HepG2 (cell line): ENCODE measurements at regions not wholly inside any gene's neighbourhood (a gene's known extent, or its start where the extent isn't known, plus 50 kb on each side); places are given as distances from the start of the nearest gene placed in this dataset.
A peak's percentile ranks its signal among the peaks of the same experiment; 100 is the strongest.

Experiments used
- ATAC-seq: fragments of 200-7000 bp; cut with Tn5 transposase; 3 replicates; pipeline ENCODE4 v1.9.1; 2020; ENCODE audit warnings: mild to moderate bottlenecking, moderate library complexity
- BruUV-seq: library from RNA; stranded (reverse); fragments of 400-500 nt; replicated peaks from 2 replicates; lab custom pipeline; 2021; lab: Mats Ljungman, UMichigan
- CTCF ChIA-PET: fragments of 300-600 bp; formaldehyde crosslinking; extraction: SDS; loops from one replicate; lab custom pipeline; 2021; ENCODE audit warnings: low total read pairs, inconsistent platforms, low intra/inter-chr PET ratio; lab: Yijun Ruan, JAX
- POLR2A ChIA-PET: fragments of 350-600 bp; sonication (Branson Sonifier 250); formaldehyde crosslinking; loops from one replicate; lab custom pipeline; 2020; ENCODE audit warnings: antibody characterized with exemption, inconsistent platforms; lab: Yijun Ruan, JAX
- DNase-seq: peaks from one replicate; pipeline ENCODE4 v3.0.0-alpha.2; 2015; ENCODE audit warnings: low spot score
- FAIRE-seq: peaks from 3 replicates; lab custom pipeline; 2011; peaks lifted over from hg19 to GRCh38; lab: Jason Lieb, UNC
- H2AFZ ChIP-seq: one replicate; pipeline ENCODE4 v1.6.1; 2011; ENCODE audit warnings: low read length, inconsistent platforms
- H3K27ac ChIP-seq: fragments of 300-600 bp; 3 replicates; pipeline ENCODE4 v1.8.0; 2011; ENCODE audit warnings: mixed run types, mild to moderate bottlenecking, mixed read lengths, low read length, inconsistent platforms; ENCODE audit not compliant: insufficient read depth; ENCODE audit errors: extremely low read length
- H3K27me3 ChIP-seq, 2 experiments: fragments of 200-600 bp in 1 of 2; 2 replicates in 1 of 2; 3 replicates in 1 of 2; pipeline versions ENCODE4 v1.6.0 to v1.8.0; 2011; ENCODE audit warnings: low read length in 2 of 2, mild to moderate bottlenecking in 2 of 2, moderate library complexity in 2 of 2, inconsistent platforms in 1 of 2; ENCODE audit not compliant: insufficient read depth in 2 of 2, control insufficient read depth in 1 of 2
- H3K36me3 ChIP-seq, 2 experiments: fragments of 200-600 bp in 1 of 2; replicated peaks in 1 of 2; 2 replicates in 1 of 2; 3 replicates in 1 of 2; pipeline versions ENCODE4 v1.5.1 to v1.8.0; 2011; ENCODE audit warnings: low read length in 2 of 2, inconsistent platforms in 1 of 2; ENCODE audit not compliant: insufficient read depth in 2 of 2, control insufficient read depth in 1 of 2
- H3K4me1 ChIP-seq: 2 replicates; pipeline ENCODE4 v1.5.1; 2012; ENCODE audit warnings: low read length, inconsistent platforms; ENCODE audit not compliant: insufficient read depth
- H3K4me2 ChIP-seq: 2 replicates; pipeline ENCODE4 v1.6.0; 2011; ENCODE audit warnings: low read depth, low read length, inconsistent platforms
- H3K4me3 ChIP-seq, 3 experiments: fragments of 200-600 bp in 1 of 3; sonication (generic), shearing (Covaris generic) in 1 of 3; replicated peaks in 1 of 3; 2 replicates each; pipeline ENCODE4 v1.5.1; 2011 to 2016; ENCODE audit warnings: low read length in 3 of 3, inconsistent platforms in 2 of 3, low read depth in 2 of 3, mild to moderate bottlenecking in 2 of 3, control low read depth in 1 of 3, mixed read lengths in 1 of 3; ENCODE audit not compliant: insufficient read depth in 1 of 3
- H3K79me2 ChIP-seq: one replicate; pipeline ENCODE4 v1.6.1; 2011; ENCODE audit warnings: low read length, inconsistent platforms; ENCODE audit not compliant: insufficient read depth
- H3K9ac ChIP-seq: 2 replicates; pipeline ENCODE4 v1.6.0; 2011; ENCODE audit warnings: mild to moderate bottlenecking, low read depth, low read length, inconsistent platforms; ENCODE audit not compliant: insufficient read depth
- H3K9me3 ChIP-seq: 2 replicates; pipeline ENCODE4 v1.5.1; 2012; ENCODE audit warnings: mild to moderate bottlenecking, low read length
- H4K20me1 ChIP-seq: 2 replicates; pipeline ENCODE4 v1.6.0; 2011; ENCODE audit warnings: inconsistent platforms, mild to moderate bottlenecking, low read length, moderate library complexity; ENCODE audit not compliant: insufficient read depth
- IKZF1 ChIP-seq: fragments of 450-650 bp; IDR thresholded peaks from 2 replicates; pipeline ENCODE4 v1.7.1; 2016
- NKX3-1 ChIP-seq: sonication (generic); formaldehyde crosslinking; IDR thresholded peaks from 2 replicates; pipeline ENCODE4 v1.5.0; 2020; ENCODE audit warnings: missing genetic modification reagents
- RARA ChIP-seq: IDR thresholded peaks from 2 replicates; pipeline ENCODE4 v1.6.1; 2016; ENCODE audit warnings: missing genetic modification reagents, missing compliant biosample characterization
- SMAD9 ChIP-seq: sonication (generic); formaldehyde crosslinking; IDR thresholded peaks from 2 replicates; pipeline ENCODE4 v1.5.1; 2020; ENCODE audit warnings: mild to moderate bottlenecking, missing genetic modification reagents
- ZFYVE20 ChIP-seq: sonication (generic); formaldehyde crosslinking; IDR thresholded peaks from 2 replicates; pipeline ENCODE4 v1.8.0; 2023; ENCODE audit warnings: low read depth, mild to moderate bottlenecking, moderate library complexity, missing genetic modification reagents, borderline replicate concordance
- ZNF687 ChIP-seq: sonication (generic); formaldehyde crosslinking; IDR thresholded peaks from 2 replicates; pipeline ENCODE4 v1.5.1; 2020; ENCODE audit warnings: mild to moderate bottlenecking, missing genetic modification reagents, moderate library complexity
- WGBS: methylation state at CpG from one replicate; pipeline ENCODE4 v1.1.6; 2017; ENCODE audit warnings: low lambda C conversion rate; 5-methylcytosine and 5-hydroxymethylcytosine counted together
- in situ Hi-C: cut with HindIII; loops from 2 replicates; pipeline ENCODE4 v1.10.0; 2017; ENCODE audit warnings: low pct_unique_long_range_greater_than_20kb; ENCODE audit not compliant: extremely low pct_ligation_motif_present
- intact Hi-C: fragments of 100-400 bp; cut with micrococcal nuclease; formaldehyde crosslinking; loops from one replicate; pipeline ENCODE4 v1.10.0; 2022; ENCODE audit not compliant: unreplicated experiment

DNA sequence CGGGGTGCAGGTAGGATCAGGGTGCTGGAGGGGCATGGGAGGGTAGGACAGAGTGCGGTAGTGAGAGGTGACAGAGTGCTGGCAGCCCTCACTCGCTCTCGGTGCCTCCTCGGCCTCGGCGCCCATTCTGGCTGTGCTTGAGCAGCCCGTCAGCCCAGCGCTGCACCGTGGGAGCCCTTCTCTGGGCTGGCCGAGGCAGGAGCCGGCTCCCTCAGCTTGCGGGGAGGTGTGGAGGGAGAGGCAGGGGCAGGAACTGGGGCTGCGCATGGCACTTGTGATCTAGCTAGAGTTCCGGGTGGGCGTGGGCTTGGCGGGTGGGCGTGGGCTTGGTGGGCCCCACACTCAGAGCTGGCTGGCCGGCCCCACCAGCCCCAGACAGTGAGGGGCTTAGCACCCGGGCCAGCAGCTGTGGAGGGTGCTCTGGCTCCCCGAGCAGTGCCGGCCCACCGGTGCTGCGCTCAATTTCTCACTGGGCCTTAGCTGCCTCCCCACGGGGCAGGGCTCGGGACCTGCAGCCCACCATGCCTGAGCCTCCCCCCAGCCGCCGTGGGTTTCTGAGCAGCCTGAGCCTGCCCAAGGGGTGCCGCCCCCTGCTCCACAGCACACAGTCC is 112.8 kb upstream of the DUSP22 start:
- FAIRE-seq: no peak

More for the DNA sequence above, 112.8 kb upstream of the DUSP22 start:
- TF ChIP-seq RARA (CRISPR knock-in tag): no peak
- no peak for TF ChIP-seq NKX3-1 (CRISPR knock-in tag)
- no peak for TF ChIP-seq IKZF1
- peak; percentile 26; the same call in 1 of the 2 replicates for TF ChIP-seq ZNF687 (CRISPR knock-in tag)
- no peak for TF ChIP-seq ZFYVE20 (CRISPR knock-in tag)
- TF ChIP-seq SMAD9 (CRISPR knock-in tag): no peak
- no peak for DNase-seq
- POLR2A ChIA-PET: no interaction called here
- Histone ChIP-seq H3K79me2 (no peaks in the 10 kb centered on the region), H3K4me1 (no peaks in the 10 kb centered on the region), H3K27ac (no peak overlapping the region), H3K4me3 (no peak overlapping the region), H3K9me3 (no peaks in the 10 kb centered on the region), H3K9ac (no peak overlapping the region), H3K36me3 (no peaks in the 10 kb centered on the region), H4K20me1 (no peaks in the 10 kb centered on the region), H2AFZ (no peak overlapping the region), H3K27me3 (peaks cover 2 to 20% of the 10 kb centered on the region in 2 experiments; a peak in 3 of 5 replicates), H3K4me2 (no peak overlapping the region)
- no TSS peak for BruUV-seq
- intact Hi-C loops (no loop called here), in situ Hi-C loops (no loop called here)
- 77% methylated on average over 11 of the region's 29 CpGs for WGBS
- no peak for ATAC-seq
- CTCF ChIA-PET: no interaction called here
